ENCODE measurements at regions not wholly inside any gene's neighbourhood (a gene's known extent, or its start where the extent isn't known, plus 50 kb on each side); places are given as distances from the start of the nearest gene placed in this dataset.

DNA sequence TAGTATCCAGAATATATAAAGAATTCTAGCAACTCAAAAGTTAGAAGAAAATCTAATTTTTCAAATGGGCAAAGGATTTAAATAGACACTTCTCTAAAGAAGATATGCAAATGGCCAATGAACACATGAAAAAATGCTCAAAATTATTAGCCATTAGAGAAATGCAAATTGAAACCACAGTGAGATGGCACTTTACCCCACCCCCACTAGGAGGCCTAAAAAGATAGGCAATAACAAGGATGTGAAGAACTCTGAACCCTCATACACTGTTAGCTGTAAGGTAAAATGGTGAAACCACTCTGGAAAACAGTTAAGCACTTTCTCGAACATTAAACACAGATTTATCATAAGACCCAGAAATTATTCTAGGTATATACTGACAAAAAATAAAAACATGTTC lies 71.4 kb upstream of the IRX6 start:
- DNase-seq (ENCODE audit: extremely low spot score, insufficient read length, low read depth) (no peak), FAIRE-seq (no peak)

DNA sequence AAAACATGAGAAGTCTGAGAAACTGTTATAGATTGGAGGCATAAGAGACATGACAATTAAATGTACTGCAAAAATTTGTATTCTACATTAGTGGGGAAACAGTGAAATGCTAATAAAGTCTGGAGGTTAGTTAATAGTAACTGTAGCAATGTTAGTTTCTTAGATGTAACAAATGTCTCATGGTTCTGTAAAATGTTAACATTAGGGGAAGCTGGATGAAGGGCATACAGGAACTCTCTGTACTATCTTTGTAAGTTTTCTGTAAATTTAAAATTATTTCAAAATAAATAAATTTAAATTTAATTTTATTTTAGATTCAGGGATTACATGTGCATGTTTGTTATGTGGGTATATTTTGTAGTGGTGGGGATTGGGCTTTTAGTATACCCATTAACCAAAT lies 70.0 kb upstream of the IRX6 start:
- no peak for DNase-seq (ENCODE audit: extremely low spot score, insufficient read length, low read depth)
- no peak for FAIRE-seq

DNA sequence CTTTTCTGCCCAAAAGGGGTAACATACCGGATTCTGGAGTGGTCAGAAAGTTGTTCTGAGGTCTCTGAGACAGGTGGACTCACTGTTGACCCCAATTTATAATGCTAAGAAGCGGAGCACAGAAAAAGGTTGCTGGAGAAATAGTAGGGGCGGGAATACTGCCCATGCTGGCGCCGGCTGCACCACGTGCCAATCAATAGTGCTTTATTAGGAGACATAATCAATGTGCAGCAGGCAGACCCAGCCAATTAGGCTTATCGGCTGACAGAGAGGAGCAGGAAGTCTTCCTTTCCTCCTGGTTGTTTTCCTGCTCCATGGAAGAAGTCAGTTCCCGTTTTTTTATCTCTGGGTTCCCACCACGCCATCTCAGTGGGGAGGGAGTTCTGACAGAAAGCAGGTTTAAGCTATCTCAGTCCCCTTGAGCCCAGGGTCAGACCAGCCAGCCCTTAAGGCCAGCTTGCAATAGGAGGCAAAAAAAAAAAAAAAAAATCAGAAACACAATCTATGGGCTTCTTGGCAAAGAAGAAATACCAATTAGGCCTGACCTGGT lies 68.2 kb upstream of the IRX6 start:
- DNase-seq (ENCODE audit: extremely low spot score, insufficient read length, low read depth) (no peak), FAIRE-seq (no peak)

DNA sequence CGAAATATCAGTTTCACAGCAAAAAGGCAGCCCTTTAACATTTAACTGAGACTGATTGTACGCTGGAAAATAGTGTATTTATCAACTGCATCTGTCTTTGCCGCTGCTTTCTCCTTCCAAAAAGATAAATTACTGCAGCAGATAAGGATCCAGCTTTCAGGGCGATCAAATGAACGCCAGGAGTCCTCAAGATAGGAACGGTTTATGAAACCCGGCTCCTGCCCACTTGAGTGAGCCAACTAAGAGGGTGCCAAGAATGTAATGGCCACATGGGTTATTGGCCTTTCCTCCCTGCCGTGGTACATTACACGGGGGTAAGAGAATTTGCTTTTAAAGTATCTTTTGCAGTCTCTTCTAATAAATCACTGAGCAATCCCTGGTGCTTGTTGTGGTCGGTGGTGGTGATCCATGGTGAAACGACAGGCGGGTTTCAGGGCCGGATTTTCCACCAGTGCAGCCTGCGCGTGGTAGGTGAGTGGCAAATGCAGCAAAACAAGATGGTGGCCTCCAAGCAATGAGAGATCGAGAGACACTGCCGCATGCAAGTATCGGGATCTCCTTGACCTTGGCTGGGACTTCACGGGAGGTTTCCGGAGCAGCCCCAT lies 67.5 kb upstream of the IRX6 start:
- FAIRE-seq = no peak
- DNase-seq (ENCODE audit: extremely low spot score, insufficient read length, low read depth) = no peak

DNA sequence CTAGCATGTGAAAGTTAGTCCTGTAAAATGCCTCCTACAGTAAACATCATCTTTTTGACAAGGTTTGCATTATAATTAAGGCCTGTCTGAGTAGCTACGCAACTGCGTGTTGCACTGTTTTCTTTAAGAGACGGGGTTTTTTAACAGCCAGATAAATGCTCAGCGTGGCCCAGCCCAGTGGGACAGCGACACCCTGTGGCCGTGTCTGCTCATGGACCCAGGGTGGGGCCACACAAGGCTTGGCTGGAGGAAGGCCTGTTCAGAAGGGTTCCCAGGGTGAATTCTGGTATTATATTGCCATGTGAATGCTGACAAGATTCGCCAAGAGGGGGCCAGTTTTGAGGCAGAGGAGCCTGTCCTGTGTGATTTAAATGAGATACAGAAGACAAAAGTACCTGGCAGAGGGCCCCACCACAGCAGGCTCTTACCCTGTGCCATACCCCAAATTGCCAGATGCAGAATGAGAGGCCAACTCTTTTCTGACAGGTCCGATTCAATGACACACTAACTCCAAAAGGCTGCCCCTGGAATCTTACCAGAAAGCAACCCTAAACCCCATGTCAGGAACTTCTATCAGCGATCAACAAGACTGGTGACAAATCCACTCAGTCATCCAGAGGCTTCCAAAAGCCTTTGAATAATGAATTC lies 65.9 kb upstream of the IRX6 start:
- FAIRE-seq (peak; percentile 81), DNase-seq (ENCODE audit: extremely low spot score, insufficient read length, low read depth) (peak; percentile 9)

DNA sequence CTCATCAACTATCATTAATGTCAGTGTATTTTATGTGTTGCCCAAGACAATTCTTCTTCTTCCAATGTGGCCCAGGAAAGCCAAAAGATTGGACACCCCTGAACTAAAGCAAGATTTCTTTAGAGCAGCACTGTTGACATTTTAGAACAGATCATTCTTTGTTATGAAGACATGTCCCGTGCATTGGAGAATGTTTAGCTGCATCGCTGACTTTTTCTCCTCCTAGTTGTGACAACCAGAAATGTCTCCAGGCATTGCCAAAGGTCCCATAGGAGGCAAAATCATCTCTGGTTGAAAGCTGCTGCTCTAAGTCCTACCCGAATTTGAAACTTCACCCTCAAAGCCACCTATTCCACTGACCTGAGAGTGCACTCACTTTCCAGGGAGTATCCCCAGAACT lies 62.7 kb upstream of the IRX6 start:
- DNase-seq (ENCODE audit: extremely low spot score, insufficient read length, low read depth) = no peak
- no peak for FAIRE-seq

DNA sequence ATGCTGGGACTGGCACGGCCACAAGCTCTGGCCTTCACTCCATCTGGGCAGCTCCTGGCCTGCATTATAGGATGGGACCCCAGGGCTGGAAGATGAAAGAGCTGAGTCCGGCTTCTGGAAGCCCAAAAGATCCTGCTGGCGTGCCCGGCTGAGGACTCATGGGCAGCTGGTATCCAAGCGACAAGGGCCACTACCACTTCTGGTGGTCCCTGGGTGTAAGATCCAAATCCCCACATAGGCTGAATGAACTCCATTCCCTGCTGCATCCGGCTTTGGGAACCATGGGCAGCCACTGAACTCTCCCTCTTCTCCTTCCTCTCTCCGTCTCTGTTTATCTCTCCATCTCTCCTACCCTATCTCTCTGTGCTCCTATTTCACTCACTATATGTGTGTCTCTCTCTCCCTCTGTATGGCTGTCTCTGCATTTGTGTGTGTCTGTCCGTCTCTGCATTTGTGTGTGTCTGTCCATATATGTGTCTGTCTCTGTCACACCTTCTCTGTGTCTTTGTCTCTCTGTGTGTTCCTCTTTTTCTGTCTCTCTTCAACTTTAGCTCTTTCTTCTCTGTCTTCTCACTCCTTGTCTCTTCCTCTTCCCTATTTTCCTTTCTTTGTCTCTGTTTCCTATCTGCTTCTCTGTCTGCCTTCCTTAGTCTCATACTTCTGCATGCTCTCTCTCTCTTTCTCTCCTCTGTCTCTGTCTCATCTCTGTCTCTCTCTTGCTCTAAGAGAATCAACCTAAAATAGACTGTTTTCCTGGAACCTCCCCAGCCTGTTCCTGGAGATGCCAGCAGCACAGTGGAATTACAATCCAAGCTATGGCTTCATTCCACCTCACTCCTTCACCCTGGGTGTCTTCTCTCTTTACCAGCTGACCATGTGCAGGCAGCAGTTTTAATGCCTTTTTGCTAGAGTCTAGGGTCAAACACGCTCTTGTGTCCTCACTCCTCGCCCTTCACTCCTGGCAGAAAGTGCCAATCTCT lies 60.4 kb upstream of the IRX6 start:
- DNase-seq (ENCODE audit: extremely low spot score, insufficient read length, low read depth) (no peak), FAIRE-seq (no peak)

DNA sequence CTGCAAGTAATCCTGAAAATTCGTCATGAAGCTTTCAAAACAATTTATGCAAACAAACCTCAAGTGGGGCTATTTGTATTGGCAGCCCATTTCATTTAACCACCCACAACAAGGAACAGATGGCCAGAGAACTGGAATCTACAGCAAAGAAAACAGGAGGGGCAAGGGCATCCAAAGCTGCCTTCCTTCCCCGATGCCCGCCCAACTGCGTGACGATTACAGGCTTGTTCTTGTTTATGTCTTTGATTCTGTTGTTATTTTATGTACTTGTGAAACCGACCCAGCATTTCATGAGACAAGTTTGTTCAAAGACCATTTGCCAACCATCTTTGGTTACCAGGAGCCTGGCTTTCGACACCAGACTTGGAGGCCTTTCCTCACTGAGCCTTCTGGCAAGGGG lies 59.1 kb upstream of the IRX6 start:
- FAIRE-seq (no peak), DNase-seq (ENCODE audit: extremely low spot score, insufficient read length, low read depth) (no peak)

DNA sequence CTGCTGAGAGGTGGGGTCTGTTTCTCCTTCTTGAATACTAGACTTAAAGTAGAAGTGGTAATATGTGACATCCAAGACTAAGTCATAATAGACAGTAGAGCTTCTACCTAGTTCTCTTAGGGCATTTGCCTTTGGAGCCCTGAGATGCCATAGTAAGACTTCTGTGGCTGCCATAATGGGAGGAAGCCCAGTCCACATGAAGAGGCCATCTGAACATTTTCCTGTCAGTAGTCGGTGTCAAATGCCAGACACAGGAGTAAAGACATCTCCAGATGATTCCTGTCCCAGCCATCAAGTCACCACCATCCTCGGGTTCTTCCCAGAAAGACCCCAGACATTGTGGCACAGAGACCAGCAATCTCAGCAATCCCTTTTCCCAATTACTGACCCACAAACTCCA lies 58.1 kb upstream of the IRX6 start:
- no peak for FAIRE-seq
- DNase-seq (ENCODE audit: extremely low spot score, insufficient read length, low read depth) = no peak

DNA sequence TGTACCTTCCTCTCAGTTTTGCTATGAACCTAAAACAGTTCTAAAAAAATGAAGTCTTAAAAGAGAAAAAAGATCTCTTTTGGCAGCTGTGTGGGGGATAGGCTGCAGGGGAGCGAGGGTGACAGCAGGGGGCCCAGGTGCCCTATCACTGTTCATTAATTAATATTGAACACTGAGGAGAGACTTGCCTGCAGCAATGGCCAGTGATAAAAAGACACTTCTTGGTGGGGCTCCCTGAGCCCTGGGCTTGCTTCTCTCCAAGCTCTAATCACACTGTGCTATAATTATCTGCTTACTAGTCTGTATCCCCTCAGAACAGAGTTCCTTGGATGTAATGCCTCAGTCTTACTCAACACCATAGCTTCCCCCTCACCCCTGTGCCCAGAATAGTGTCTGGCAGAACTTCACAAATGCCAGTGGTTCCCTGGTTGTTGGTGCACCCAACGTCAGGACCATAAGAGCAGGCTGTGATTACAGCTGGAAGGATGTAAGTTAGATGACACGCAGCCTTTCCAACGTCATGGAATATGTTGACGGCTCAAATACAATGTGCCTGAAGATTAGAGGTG lies 52.0 kb upstream of the IRX6 start:
- DNase-seq (ENCODE audit: extremely low spot score, insufficient read length, low read depth) (no peak), FAIRE-seq (no peak)

DNA sequence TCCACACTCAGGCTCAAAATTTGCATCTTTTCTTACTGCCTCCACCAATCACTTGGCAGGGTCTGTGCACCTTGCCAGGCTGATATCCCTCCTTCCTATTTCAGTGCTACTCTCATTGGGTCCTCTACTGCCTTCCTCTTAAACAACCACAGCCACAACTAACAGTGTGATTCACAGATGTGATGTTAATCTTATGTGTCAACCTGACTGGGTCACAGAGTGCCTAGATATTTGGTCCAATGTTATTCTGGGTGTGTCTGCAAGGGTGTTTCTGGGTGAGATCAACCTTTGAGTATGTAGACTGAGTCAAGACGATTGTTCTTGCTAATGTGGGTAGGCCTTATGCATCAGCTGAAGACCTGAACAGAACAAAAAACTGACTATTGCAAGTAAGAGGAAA lies 51.3 kb upstream of the IRX6 start:
- FAIRE-seq (no peak), DNase-seq (ENCODE audit: extremely low spot score, insufficient read length, low read depth) (no peak)

DNA sequence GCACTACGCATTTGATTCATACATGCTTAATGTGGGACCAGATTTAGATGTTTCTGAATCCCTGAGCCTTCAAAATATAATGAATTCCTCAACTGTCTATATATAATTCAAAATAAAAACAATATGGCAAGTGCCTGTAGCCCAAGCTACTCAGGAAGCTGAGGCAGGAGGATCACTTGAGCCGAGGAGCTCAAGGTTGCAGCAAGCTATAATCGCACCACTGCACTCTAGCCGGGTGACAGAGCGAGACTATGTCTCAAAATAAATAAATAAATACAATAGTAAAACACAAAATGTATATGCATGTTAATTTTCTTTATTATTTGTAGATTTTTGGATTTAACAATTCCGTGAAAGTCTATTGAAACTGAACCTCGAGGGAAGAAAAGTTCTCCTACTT lies 50.6 kb upstream of the IRX6 start:
- no peak for FAIRE-seq

DNA sequence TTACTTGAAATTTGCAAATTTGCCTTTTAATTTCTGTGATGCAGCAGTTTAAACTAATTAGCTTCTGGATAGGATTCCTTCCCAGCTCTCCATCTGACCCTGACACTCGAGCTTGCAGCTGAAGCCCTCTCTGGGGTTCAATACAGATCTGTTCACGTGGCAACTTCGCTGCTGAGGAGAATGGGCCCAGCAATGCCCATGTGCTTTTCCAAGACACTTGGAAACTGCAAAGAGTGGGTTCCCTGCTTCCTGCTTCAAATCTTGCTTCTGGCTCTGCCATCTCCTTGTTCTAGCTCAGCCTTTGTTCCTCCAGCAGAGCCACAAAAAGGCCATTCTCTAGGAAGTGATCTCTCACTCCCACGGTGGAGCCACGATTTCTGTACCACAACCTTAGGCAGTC lies 50.0 kb upstream of the IRX6 start:
- no peak for DNase-seq (ENCODE audit: extremely low spot score, insufficient read length, low read depth)
- FAIRE-seq = no peak

More for the DNA sequence above, 50.6 kb upstream of the IRX6 start:
- no peak for DNase-seq (ENCODE audit: extremely low spot score, insufficient read length, low read depth)
